ENCODE measurements at regions not wholly inside any gene's neighbourhood (a gene's known extent, or its start where the extent isn't known, plus 50 kb on each side); places are given as distances from the start of the nearest gene placed in this dataset.

GRCh38 chr5:168041583-168041982, 249.9 kb upstream of the WWC1 start:
- Histone ChIP-seq H3K36me3 (no peaks in the 10 kb centered on the region), H3K4me3 (replicated peaks in 1 of 3) (no peak overlapping the region), H3K9me3 (no peaks in the 10 kb centered on the region), H3K4me1 (no peaks in the 10 kb centered on the region), H3K27me3 (no peaks in the 10 kb centered on the region), H3K27ac (no peak overlapping the region)
- DNase-seq, result no peak
- intact Hi-C loops (cut with DNase I), result no loop called here
- WGBS, 2 donors, result 86 to 92% methylated on average over 2 of the region's 2 CpGs
- TF ChIP-seq POLR2A (IDR thresholded peaks at IDR 0.05), result no peak
- no peak for TF ChIP-seq CTCF (IDR thresholded peaks at IDR 0.05)

- H3K27ac ChIP-seq, result no peak overlapping the region
- no peaks in the 10 kb centered on the region for H3K27me3 ChIP-seq
- H3K4me3 ChIP-seq (replicated peaks in 1 of 3), result no peak overlapping the region
- intact Hi-C loops (cut with DNase I), result no loop called here
- TF ChIP-seq POLR2A (IDR thresholded peaks at IDR 0.05) (no peak), CTCF (IDR thresholded peaks at IDR 0.05) (no peak)
- no peak for DNase-seq
- H3K4me1 ChIP-seq, result no peaks in the 10 kb centered on the region
- 78 to 81% methylated on average over 12 of the region's 12 CpGs for WGBS, 2 donors
- no peaks in the 10 kb centered on the region for H3K36me3 ChIP-seq
- no peaks in the 10 kb centered on the region for H3K9me3 ChIP-seq
These were observed 249.0 kb upstream of the WWC1 start for GRCh38 chr5:168042284-168043068.

- Histone ChIP-seq H3K27ac (no peak overlapping the region), H3K4me1 (no peaks in the 10 kb centered on the region), H3K36me3 (no peaks in the 10 kb centered on the region), H3K27me3 (no peaks in the 10 kb centered on the region), H3K9me3 (no peaks in the 10 kb centered on the region), H3K4me3 (replicated peaks in 1 of 3) (no peak overlapping the region)
- WGBS, 2 donors, result 69 to 74% methylated on average over 4 of the region's 4 CpGs
- intact Hi-C loops (cut with DNase I), result no loop called here
- no peak for TF ChIP-seq CTCF (IDR thresholded peaks at IDR 0.05)
- DNase-seq, result no peak
These were observed 245.3 kb upstream of the WWC1 start for GRCh38 chr5:168046163-168046562.

GRCh38 chr5:168047043-168047668, 244.3 kb upstream of the WWC1 start:
- WGBS, 2 donors, result 44 to 47% methylated on average over 11 of the region's 11 CpGs
- H3K27me3 ChIP-seq, result no peaks in the 10 kb centered on the region
- H3K4me3 ChIP-seq (replicated peaks in 1 of 3), result no peak overlapping the region
- no peaks in the 10 kb centered on the region for H3K9me3 ChIP-seq
- no peak overlapping the region for H3K27ac ChIP-seq
- no peaks in the 10 kb centered on the region for H3K36me3 ChIP-seq
- TF ChIP-seq CTCF (IDR thresholded peaks at IDR 0.05) (peak in 5 of 6 experiments; percentile 15 to 83 (median 61)), POLR2A (IDR thresholded peaks at IDR 0.05) (no peak)
- no peaks in the 10 kb centered on the region for H3K4me1 ChIP-seq
- DNase-seq, result no peak
- intact Hi-C loops (cut with DNase I), result no loop called here

GRCh38 chr5:168047669-168048111, 243.8 kb upstream of the WWC1 start:
- H3K9me3 ChIP-seq, result no peaks in the 10 kb centered on the region
- H3K4me3 ChIP-seq (replicated peaks in 1 of 3), result no peak overlapping the region
- H3K4me1 ChIP-seq, result no peaks in the 10 kb centered on the region
- DNase-seq, result peak; percentile 72 to 81
- no peaks in the 10 kb centered on the region for H3K36me3 ChIP-seq
- no peak overlapping the region for H3K27ac ChIP-seq
- intact Hi-C loops (cut with DNase I), result no loop called here
- H3K27me3 ChIP-seq, result no peaks in the 10 kb centered on the region
- 48% methylated on average over 1 of the region's 1 CpG for WGBS, 2 donors
- TF ChIP-seq CTCF (IDR thresholded peaks at IDR 0.05) (no peak), POLR2A (IDR thresholded peaks at IDR 0.05) (no peak)

All from thyroid gland (tissue), 4 donors.